OCI-LY7 (cell line): ENCODE measurements at regions not wholly inside any gene's neighbourhood (a gene's known extent, or its start where the extent isn't known, plus 50 kb on each side); places are given as distances from the start of the nearest gene placed in this dataset.

ENCODE experiments used
- BruUV-seq: library from RNA; stranded (reverse); fragments of 400-500 nt; replicated peaks from 2 replicates; lab custom pipeline; 2021; lab: Mats Ljungman, UMichigan
- CTCF ChIA-PET: fragments of 300-600 bp; sonication (Branson Sonifier 250); formaldehyde crosslinking; loops from one replicate; lab custom pipeline; 2022; ENCODE audit warnings: antibody characterized with exemption; ENCODE audit not compliant: unreplicated experiment; lab: Charles Lee
- POLR2A ChIA-PET: fragments of 300-600 bp; sonication (Branson Sonifier 250); formaldehyde crosslinking; loops from one replicate; lab custom pipeline; 2022; ENCODE audit warnings: antibody characterized with exemption; lab: Charles Lee
- DNase-seq: peaks from one replicate; pipeline ENCODE4 v3.0.0-alpha.2; 2015; ENCODE audit warnings: low spot score
- H2AFZ ChIP-seq: fragments of 200-600 bp; sonication (generic), shearing (Covaris generic); 2 replicates; pipeline ENCODE4 v1.6.1; 2014; ENCODE audit warnings: mild to moderate bottlenecking, antibody characterized with exemption, low read length, moderate library complexity
- H3K27ac ChIP-seq: fragments of 200-600 bp; sonication (generic); 2 replicates; pipeline ENCODE4 v1.5.1; 2014; ENCODE audit warnings: mixed run types, low read depth, mild to moderate bottlenecking, moderate library complexity, low read length, inconsistent platforms; ENCODE audit not compliant: poor library complexity, severe bottlenecking
- H3K36me3 ChIP-seq: fragments of 200-600 bp; sonication (generic); 2 replicates; pipeline ENCODE4 v1.6.1; 2014; ENCODE audit warnings: mild to moderate bottlenecking, antibody characterized with exemption, low read length, moderate library complexity, mixed read lengths; ENCODE audit not compliant: insufficient read depth
- H3K4me1 ChIP-seq: fragments of 200-600 bp; sonication (generic); 2 replicates; pipeline ENCODE4 v1.5.1; 2014; ENCODE audit warnings: mild to moderate bottlenecking, low read length; ENCODE audit not compliant: insufficient read depth, poor library complexity, severe bottlenecking
- H3K4me2 ChIP-seq: fragments of 200-600 bp; sonication (generic); 2 replicates; pipeline ENCODE4 v1.6.1; 2014; ENCODE audit warnings: mild to moderate bottlenecking, low read length
- H3K4me3 ChIP-seq: fragments of 200-600 bp; sonication (generic); 2 replicates; pipeline ENCODE4 v1.5.1; 2014; ENCODE audit warnings: mild to moderate bottlenecking, low read depth, low read length; ENCODE audit not compliant: poor library complexity, severe bottlenecking
- H3K79me2 ChIP-seq: fragments of 200-600 bp; sonication (generic); 2 replicates; pipeline ENCODE4 v1.6.1; 2016; ENCODE audit warnings: low read depth, mild to moderate bottlenecking, low read length, moderate library complexity, mixed read lengths; ENCODE audit not compliant: insufficient read depth
- H3K9me2 ChIP-seq: fragments of 200-600 bp; sonication (generic); 2 replicates; pipeline ENCODE4 v1.6.1; 2016; ENCODE audit warnings: mild to moderate bottlenecking, low read length, mixed read lengths; ENCODE audit not compliant: insufficient read depth
- H3K9me3 ChIP-seq: fragments of 200-600 bp; sonication (generic); 2 replicates; pipeline ENCODE4 v1.6.1; 2014; ENCODE audit warnings: mild to moderate bottlenecking, mixed run types, low read length, mixed read lengths
- H4K20me1 ChIP-seq: fragments of 200-600 bp; sonication (generic); 2 replicates; pipeline ENCODE4 v1.6.1; 2014; ENCODE audit warnings: mild to moderate bottlenecking, antibody characterized with exemption, low read length, moderate library complexity, mixed read lengths; ENCODE audit not compliant: insufficient read depth
- EZH2phosphoT487 ChIP-seq: fragments of 200-600 bp; sonication (generic); IDR thresholded peaks from 2 replicates; pipeline ENCODE4 v1.6.1; 2018; ENCODE audit warnings: low read depth, borderline replicate concordance, mild to moderate bottlenecking, mixed run types, antibody characterized with exemption, low read length, moderate library complexity, mixed read lengths
- intact Hi-C: fragments of 100-400 bp; cut with micrococcal nuclease; formaldehyde crosslinking; loops from one replicate; pipeline ENCODE4 v1.10.0; 2022; ENCODE audit not compliant: unreplicated experiment
- TF ChIP-seq, protein P1 (sequence below): fragments of 200-600 bp; sonication (generic); conservative IDR thresholded peaks from 2 replicates; pipeline ENCODE4 v1.5.1; 2014; ENCODE audit warnings: mild to moderate bottlenecking, antibody characterized with exemption, low read length, moderate library complexity, mixed read lengths

DNA sequence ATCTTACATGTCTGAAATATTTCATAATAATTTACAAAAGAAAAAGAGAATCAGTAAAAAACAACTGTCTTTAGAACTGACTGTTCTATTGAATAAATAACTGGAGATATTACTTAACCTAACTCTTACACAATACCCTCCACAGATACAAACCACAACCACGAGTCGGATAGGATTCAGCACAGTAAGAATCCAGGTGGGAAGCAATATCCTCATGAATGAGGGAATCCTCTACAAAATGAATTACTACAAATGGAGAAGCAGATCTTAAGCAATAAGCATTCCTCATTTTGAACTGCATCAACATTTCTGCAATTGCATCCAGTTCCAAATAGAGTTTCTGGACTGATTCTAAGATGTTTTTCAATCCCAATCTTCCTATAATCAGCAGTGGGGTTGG is 227.1 kb downstream of the SH2D1A start:
- Histone ChIP-seq H4K20me1 (no peaks in the 10 kb centered on the region), H3K79me2 (no peaks in the 10 kb centered on the region), H3K4me3 (no peak overlapping the region), H2AFZ (no peak overlapping the region), H3K27ac (no peak overlapping the region), H3K4me1 (no peaks in the 10 kb centered on the region), H3K4me2 (no peak overlapping the region), H3K36me3 (no peaks in the 10 kb centered on the region), H3K9me3 (no peaks in the 10 kb centered on the region), H3K9me2 (no peaks in the 10 kb centered on the region)
- intact Hi-C loops, result no loop called here
- ChIA-PET CTCF (no interaction called here), POLR2A (no interaction called here)
- DNase-seq, result no peak
- no TSS peak for BruUV-seq
- TF ChIP-seq, protein P1, sequence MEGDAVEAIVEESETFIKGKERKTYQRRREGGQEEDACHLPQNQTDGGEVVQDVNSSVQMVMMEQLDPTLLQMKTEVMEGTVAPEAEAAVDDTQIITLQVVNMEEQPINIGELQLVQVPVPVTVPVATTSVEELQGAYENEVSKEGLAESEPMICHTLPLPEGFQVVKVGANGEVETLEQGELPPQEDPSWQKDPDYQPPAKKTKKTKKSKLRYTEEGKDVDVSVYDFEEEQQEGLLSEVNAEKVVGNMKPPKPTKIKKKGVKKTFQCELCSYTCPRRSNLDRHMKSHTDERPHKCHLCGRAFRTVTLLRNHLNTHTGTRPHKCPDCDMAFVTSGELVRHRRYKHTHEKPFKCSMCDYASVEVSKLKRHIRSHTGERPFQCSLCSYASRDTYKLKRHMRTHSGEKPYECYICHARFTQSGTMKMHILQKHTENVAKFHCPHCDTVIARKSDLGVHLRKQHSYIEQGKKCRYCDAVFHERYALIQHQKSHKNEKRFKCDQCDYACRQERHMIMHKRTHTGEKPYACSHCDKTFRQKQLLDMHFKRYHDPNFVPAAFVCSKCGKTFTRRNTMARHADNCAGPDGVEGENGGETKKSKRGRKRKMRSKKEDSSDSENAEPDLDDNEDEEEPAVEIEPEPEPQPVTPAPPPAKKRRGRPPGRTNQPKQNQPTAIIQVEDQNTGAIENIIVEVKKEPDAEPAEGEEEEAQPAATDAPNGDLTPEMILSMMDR, result no peak
- no peak for TF ChIP-seq EZH2phosphoT487

DNA sequence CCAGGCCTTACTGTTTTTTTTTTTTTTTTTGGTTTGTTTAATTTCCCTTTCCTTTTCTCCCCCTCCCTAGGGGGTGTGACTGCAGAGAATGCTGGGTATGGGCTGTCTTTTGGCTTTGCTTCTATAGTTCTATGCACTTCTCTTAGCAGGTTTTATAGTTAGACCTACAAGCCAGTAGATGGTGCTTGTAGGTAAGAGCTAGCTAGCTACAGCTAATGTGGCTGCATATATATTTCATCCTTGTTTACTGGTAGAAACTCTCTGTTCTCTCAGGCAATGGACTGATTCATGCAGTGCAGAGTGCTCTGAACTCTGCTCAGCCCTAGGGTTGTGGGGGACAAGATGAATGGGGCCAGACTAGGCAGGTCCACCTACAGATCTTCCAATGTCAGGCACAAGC is 246.4 kb downstream of the SH2D1A start:
- CTCF ChIA-PET, result no interaction called here
- no peaks in the 10 kb centered on the region for H3K4me1 ChIP-seq
- no peak for TF ChIP-seq EZH2phosphoT487
- TF ChIP-seq, protein P1, result no peak
- DNase-seq, result no peak
- no peak overlapping the region for H2AFZ ChIP-seq
- no TSS peak for BruUV-seq
- POLR2A ChIA-PET, result no interaction called here
- H3K4me3 ChIP-seq, result no peak overlapping the region
- no peak overlapping the region for H3K4me2 ChIP-seq
- no peaks in the 10 kb centered on the region for H3K9me2 ChIP-seq
- no peaks in the 10 kb centered on the region for H4K20me1 ChIP-seq
- no peaks in the 10 kb centered on the region for H3K79me2 ChIP-seq
- no peaks in the 10 kb centered on the region for H3K36me3 ChIP-seq
- no peak overlapping the region for H3K27ac ChIP-seq
- no peaks in the 10 kb centered on the region for H3K9me3 ChIP-seq
- intact Hi-C loops, result no loop called here

DNA sequence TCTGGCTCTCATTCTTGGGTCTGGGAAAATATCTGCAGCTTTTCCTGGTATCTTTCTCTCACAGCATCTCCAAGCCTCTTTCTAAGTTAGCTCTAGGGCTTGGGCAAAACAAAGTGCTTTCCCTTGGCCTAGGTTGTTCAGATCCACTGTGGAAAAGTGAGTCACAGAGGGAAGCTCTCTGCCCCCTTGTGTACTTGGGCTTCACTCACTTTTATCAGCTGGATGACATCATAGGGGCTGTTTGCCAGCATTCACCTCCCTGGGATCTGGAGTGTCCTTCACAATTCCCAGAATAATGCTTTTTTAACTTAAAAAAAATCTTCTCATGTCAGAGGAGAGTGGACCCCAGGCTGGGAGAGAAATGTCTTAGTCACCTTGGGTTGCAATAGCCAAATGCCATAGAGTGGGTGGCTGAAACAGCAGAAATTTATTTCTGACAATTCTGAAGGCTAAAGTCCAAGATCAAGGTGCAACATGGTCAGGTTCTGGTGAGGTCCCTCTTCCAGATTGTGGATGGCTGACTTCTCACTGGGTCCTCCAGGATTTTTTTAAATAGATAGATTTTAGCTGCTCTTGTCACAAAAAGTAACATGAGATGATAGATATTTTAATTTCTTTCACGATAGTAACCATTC is 247.8 kb downstream of the SH2D1A start:
- no TSS peak for BruUV-seq
- ChIA-PET CTCF (no interaction called here), POLR2A (no interaction called here)
- TF ChIP-seq, protein P1, result no peak
- intact Hi-C loops, result no loop called here
- Histone ChIP-seq H2AFZ (no peak overlapping the region), H4K20me1 (no peaks in the 10 kb centered on the region), H3K9me3 (no peaks in the 10 kb centered on the region), H3K79me2 (no peaks in the 10 kb centered on the region), H3K36me3 (no peaks in the 10 kb centered on the region), H3K4me2 (no peak overlapping the region), H3K4me3 (no peak overlapping the region), H3K27ac (no peak overlapping the region), H3K9me2 (no peaks in the 10 kb centered on the region), H3K4me1 (no peaks in the 10 kb centered on the region)
- no peak for DNase-seq
